ENCODE measurements at regions not wholly inside any gene's neighbourhood (a gene's known extent, or its start where the extent isn't known, plus 50 kb on each side); places are given as distances from the start of the nearest gene placed in this dataset.

- TF ChIP-seq EP300 (IDR thresholded peaks at IDR 0.05) = no peak
- no peak for TF ChIP-seq CTCF (IDR thresholded peaks at IDR 0.05)
Measured at GRCh38 chr4:17166954-17167353, 268.5 kb upstream of the LDB2 start.

Measured in suprapubic skin (tissue), 3 donors.